ENCODE measurements at regions not wholly inside any gene's neighbourhood (a gene's known extent, or its start where the extent isn't known, plus 50 kb on each side); places are given as distances from the start of the nearest gene placed in this dataset.

GRCh38 chr15:93716615-93717231, 514.6 kb upstream of the MCTP2 start:
- peak in 5 of 11 donors; percentile 11 to 39 (median 27) for DNase-seq (ENCODE audit: extremely low read depth in 1 of 11, low read depth in 9 of 11, low spot score in 4 of 11)

DNA sequence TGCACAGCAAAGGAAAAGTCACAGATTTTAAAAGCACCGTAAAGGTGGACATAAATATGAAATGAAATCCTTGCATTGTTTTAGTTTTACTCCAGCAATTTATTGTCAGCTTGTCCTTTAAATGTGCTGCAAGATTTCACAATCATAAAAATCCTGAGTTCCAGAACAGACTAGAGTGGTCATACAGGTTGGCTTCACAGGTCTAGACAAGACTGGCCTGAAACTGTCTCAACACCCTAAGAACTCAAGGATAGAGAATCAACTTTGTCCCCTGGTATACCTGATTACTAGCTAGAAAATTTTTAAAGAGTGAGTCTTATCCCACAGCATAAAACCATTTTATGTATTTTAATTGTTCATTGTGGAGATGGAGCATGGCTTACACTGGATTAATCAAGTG, 521.7 kb upstream of the MCTP2 start:
- no peak for DNase-seq (ENCODE audit: extremely low read depth in 1 of 11, low read depth in 9 of 11, low spot score in 4 of 11)

DNA sequence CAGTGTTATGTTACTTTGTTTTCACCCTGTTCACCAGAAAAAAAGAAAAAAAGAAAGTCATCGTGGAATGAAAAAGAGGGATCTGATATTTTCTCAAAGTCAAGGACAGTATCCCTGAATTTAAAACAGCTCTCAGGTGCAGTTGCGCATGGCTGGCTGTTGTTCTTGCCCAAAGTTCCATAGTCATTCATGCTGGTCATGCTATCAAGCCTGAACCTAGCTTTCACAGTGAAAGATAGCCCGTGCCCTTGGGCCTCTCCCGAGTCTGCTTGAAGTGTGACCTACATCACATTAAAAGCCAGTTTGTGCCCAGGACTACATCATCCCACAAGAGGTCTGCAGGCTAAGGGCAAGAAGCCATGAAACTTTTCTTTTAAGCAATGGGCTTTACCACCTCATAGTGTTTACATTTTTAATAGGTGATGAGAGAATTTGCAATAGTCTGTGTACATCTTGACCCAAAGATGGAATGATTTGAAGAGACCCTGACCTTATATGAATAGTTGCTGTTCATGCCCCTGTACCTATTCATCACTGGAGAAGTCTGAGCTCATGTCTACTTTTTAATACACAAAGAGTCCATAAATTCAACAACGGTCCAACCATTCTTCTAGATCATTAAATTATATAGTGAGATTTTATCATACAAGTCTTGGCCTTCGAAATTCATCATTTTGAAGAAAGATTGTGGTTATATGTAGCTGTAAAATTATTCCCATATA, 522.5 kb upstream of the MCTP2 start:
- DNase-seq (ENCODE audit: extremely low read depth in 1 of 11, low read depth in 9 of 11, low spot score in 4 of 11): peak in 4 of 11 donors; percentile 5 to 26 (median 15)

GRCh38 chr15:93707751-93708150, 523.6 kb upstream of the MCTP2 start:
- DNase-seq (ENCODE audit: extremely low read depth in 1 of 11, low read depth in 9 of 11, low spot score in 4 of 11): no peak

GRCh38 chr15:93706495-93707292, 524.7 kb upstream of the MCTP2 start:
- DNase-seq (ENCODE audit: extremely low read depth in 1 of 11, low read depth in 9 of 11, low spot score in 4 of 11): no peak

DNA sequence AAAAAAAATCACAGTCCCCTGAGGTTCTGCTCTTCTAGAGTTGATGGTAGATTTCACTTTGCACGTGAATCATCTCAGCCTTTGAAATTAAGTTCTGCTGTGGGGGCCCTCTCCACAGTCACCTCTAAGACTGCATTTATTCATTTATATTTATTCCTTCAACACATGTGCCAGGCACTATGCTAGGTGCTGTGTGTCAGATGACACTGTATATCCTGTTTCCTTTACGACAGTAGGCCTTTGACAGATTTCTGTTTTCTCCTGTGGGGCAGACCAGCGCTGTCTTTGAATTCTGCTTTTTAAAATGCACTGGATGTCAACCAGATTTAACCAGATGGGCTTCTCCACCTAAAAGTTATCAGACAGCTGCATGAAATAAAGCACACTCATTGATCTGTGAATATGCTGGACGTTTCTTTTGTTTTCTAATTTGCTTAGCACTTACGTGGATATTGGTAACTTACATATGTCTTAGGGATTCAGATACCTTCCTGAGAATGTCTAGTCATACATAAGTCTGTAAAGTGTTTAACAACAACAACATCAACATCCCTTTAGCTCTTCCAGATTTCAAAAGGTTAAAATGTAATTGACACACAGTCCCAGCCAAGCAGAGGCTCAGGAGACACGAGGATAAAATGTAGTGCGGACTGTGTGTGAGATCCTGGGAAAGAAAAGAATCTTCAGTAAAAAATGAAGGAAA, 525.5 kb upstream of the MCTP2 start:
- DNase-seq (ENCODE audit: extremely low read depth in 1 of 11, low read depth in 9 of 11, low spot score in 4 of 11): no peak

GRCh38 chr15:93703092-93703739, 528.1 kb upstream of the MCTP2 start:
- no peak for DNase-seq (ENCODE audit: extremely low read depth in 1 of 11, low read depth in 9 of 11, low spot score in 4 of 11)

DNA sequence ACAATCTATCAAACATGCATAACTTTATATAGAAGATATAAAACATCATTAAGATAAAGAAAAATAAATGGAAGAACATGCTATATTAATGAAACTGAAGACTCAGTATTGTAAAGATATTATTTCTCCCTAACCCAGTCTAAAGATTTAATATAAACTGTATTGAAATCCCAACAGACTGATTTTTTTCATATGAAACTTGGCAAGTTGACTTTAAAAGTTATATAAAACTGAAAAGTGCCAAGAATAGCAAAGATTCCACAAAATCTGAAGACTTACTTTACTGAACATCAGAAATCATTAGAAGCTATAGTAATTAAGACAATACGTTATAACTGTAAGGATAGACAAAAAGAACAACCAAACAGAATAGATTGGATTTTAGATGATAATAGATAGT, 531.3 kb upstream of the MCTP2 start:
- no peak for DNase-seq (ENCODE audit: extremely low read depth in 1 of 11, low read depth in 9 of 11, low spot score in 4 of 11)

DNA sequence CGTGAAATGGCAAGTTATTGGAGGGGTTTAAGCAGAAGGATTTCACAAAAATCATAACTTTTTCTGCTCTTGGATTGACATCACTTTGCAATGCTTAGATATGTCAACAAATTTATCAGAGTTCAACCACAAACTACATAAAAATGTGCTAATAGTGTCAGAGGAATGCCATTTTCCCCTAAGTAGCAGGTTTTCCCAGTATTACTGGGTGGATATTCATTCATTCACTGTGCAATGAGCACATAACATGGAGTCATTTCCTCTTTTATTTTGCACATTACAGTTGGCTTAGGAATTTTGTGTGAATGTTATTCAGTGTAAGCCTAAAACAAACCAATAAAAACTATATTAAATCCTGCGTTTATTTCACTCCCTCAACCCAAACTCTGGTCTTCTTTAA, 537.3 kb upstream of the MCTP2 start:
- DNase-seq (ENCODE audit: extremely low read depth in 1 of 11, low read depth in 9 of 11, low spot score in 4 of 11): no peak

DNA sequence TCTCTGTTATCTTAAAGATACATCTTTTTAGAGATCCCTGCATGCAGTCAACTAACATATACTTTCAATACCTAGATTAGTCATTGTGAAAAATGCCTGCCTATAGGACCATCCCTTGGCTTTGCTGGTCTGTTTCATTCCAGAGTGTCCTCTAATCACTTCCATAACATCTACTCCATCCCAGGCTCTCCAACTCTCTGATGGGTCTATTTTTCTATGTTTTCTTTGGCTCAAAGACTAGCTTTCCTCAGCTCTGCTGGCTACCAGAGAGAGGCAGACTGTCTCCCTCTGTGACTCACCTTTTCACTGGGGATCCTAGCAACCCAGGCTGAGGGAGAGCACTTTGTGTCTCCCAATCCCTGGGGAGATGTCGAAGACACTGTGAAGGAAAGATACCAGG, 547.7 kb upstream of the MCTP2 start:
- DNase-seq (ENCODE audit: extremely low read depth in 1 of 11, low read depth in 9 of 11, low spot score in 4 of 11): no peak

- DNase-seq (ENCODE audit: extremely low read depth in 1 of 11, low read depth in 9 of 11, low spot score in 4 of 11): peak in 3 of 11 donors; percentile 5 to 11 (median 9)
Observed at GRCh38 chr15:93671387-93671943, 559.9 kb upstream of the MCTP2 start.

- no peak for DNase-seq (ENCODE audit: extremely low read depth in 1 of 11, low read depth in 9 of 11, low spot score in 4 of 11)
Observed at GRCh38 chr15:93670931-93671330, 560.4 kb upstream of the MCTP2 start.

- DNase-seq (ENCODE audit: extremely low read depth in 1 of 11, low read depth in 9 of 11, low spot score in 4 of 11): no peak
Observed at GRCh38 chr15:93664213-93664956, 567.0 kb upstream of the MCTP2 start.

GRCh38 chr15:93662162-93662885, 569.0 kb upstream of the MCTP2 start:
- no peak for DNase-seq (ENCODE audit: extremely low read depth in 1 of 11, low read depth in 9 of 11, low spot score in 4 of 11)

DNA sequence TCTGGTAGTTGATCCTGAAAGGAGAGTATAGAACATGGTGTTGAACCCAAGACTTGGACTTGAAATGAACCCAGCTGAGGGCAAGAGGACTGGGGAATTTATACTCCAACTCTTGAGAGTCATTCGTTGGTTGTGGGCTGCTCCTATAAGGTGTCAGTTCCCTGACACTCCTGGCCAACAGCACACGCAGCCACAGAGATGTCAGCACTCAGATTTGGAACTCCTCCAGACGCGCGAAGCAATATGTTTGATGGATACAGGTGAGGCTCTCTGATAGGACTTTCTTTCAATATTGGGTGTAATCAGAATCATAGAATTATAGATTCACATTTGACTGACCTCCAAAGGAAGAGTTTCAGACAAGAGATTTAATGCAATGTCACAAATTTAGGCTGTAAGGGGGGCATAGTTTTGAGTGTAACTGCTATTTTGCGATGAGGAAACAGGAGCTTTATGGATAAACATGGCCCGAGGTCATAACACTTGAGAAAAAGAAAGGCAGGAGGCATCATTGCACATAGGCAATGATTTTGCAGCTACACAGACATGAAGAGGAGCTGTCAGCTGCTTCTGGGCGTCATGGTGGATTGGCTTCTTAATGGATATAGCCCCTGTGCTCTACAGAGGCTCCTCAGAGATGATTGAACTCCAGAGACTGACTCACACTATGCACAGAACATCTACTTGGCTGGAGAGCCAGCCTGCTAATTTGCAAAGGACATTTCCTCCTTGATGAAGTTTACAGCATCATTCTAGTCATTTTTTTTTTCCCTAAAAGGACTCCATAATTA, 569.2 kb upstream of the RGMA start:
- DNase-seq (ENCODE audit: extremely low read depth in 1 of 11, low read depth in 9 of 11, low spot score in 4 of 11): no peak

DNA sequence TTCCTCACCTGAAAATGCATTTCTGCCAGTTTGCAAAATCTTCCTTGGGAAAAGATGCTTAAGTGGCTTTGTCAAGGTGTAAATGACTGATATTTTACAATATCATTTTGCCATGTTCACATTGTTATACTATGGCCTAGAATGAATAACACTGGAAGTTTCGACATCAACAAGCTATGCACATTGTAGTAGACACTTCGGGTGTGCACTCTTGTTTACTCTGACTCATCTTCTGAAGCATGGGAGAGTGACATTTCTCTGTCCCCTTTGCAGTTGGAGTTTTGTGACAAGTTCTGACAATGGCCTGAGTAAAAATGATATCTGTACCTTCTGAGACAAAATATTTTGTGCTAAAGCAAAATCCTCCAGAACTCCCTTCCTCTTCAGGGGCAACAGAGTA, 567.0 kb upstream of the RGMA start:
- DNase-seq (ENCODE audit: extremely low read depth in 1 of 11, low read depth in 9 of 11, low spot score in 4 of 11): no peak

All from renal cortex interstitium (tissue), 11 donors.